Nephron (organoid): ENCODE measurements at regions not wholly inside any gene's neighbourhood (a gene's known extent, or its start where the extent isn't known, plus 50 kb on each side); places are given as distances from the start of the nearest gene placed in this dataset.

Experiments used
- H3K27ac Mint-ChIP-seq, 3 experiments: 2 replicates each; pipeline ENCODE4 v1.8.0; 2020; ENCODE audit warnings: mixed read lengths in 3 of 3, mild to moderate bottlenecking in 2 of 3, moderate library complexity in 1 of 3
- H3K27me3 Mint-ChIP-seq: 2 replicates; pipeline ENCODE4 v1.8.0; 2021; ENCODE audit warnings: low read depth, mild to moderate bottlenecking, moderate library complexity, mixed read lengths
- H3K36me3 Mint-ChIP-seq: 2 replicates; pipeline ENCODE4 v1.8.0; 2020; ENCODE audit warnings: low read depth, mixed read lengths
- H3K4me1 Mint-ChIP-seq: 2 replicates; pipeline ENCODE4 v1.8.0; 2020; ENCODE audit warnings: mixed read lengths
- H3K4me3 Mint-ChIP-seq, 3 experiments: 2 replicates each; pipeline ENCODE4 v1.8.0; 2020; ENCODE audit warnings: mild to moderate bottlenecking in 3 of 3, mixed read lengths in 3 of 3, moderate library complexity in 2 of 3
- H3K9me3 Mint-ChIP-seq: 2 replicates; pipeline ENCODE4 v1.8.0; 2020; ENCODE audit warnings: mixed read lengths
- TF ChIP-seq, protein P1 (sequence below), 3 experiments: fragments of 200-600 bp; sonication (generic); IDR thresholded peaks; one replicate each; pipeline ENCODE4 v1.5.0; 2021; ENCODE audit warnings: antibody characterized with exemption in 3 of 3; ENCODE audit not compliant: unreplicated experiment in 3 of 3

DNA sequence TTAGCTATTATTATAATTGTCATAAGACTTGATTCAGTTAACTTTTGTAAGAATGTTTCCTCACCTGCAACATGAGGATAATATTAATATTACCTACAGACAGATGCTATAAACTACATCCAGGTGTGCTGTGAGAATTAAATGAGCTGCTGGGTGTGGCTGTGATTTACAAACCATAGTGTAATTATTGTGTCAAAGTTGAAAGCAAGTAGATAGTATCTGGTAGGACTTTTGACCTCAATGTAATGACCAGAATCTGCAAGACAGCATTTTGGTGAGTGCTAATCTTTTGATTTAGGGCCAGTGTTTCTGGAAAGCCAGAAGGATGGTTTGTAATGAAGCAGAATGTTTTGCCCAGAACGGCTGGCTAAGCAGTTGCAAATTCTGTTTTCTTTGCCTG, 162.5 kb downstream of the TRMT11 start:
- TF ChIP-seq, protein P1, sequence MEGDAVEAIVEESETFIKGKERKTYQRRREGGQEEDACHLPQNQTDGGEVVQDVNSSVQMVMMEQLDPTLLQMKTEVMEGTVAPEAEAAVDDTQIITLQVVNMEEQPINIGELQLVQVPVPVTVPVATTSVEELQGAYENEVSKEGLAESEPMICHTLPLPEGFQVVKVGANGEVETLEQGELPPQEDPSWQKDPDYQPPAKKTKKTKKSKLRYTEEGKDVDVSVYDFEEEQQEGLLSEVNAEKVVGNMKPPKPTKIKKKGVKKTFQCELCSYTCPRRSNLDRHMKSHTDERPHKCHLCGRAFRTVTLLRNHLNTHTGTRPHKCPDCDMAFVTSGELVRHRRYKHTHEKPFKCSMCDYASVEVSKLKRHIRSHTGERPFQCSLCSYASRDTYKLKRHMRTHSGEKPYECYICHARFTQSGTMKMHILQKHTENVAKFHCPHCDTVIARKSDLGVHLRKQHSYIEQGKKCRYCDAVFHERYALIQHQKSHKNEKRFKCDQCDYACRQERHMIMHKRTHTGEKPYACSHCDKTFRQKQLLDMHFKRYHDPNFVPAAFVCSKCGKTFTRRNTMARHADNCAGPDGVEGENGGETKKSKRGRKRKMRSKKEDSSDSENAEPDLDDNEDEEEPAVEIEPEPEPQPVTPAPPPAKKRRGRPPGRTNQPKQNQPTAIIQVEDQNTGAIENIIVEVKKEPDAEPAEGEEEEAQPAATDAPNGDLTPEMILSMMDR (IDR thresholded peaks at IDR 0.05; ENCODE audit: unreplicated experiment in 3 of 3): no peak
- H3K4me1 Mint-ChIP-seq: peaks cover 19% of the 10 kb centered on the region
- H3K9me3 Mint-ChIP-seq: no peaks in the 10 kb centered on the region
- H3K36me3 Mint-ChIP-seq: no peaks in the 10 kb centered on the region
- H3K27ac Mint-ChIP-seq: no peak overlapping the region
- H3K4me3 Mint-ChIP-seq: no peak overlapping the region
- no peaks in the 10 kb centered on the region for H3K27me3 Mint-ChIP-seq

DNA sequence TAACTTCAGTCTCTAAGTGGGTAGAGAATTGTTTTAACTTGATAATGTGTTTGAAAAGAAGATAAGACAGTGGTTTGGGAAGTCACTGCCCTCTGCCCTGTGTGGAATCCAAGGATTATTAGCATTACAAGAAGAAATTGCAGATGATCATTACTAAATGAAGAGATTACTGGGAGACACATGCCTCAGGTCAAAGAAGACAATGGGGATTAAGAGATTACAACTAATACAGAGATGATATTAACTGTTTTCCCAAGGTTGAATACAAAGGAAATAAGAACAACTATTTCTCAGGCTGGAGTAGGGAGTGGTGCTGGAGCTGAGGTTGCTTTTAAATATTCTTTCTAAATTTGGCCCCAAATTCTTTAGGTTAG, 166.0 kb downstream of the TRMT11 start:
- TF ChIP-seq, protein P1 (IDR thresholded peaks at IDR 0.05; ENCODE audit: unreplicated experiment in 3 of 3): no peak
- no peaks in the 10 kb centered on the region for H3K36me3 Mint-ChIP-seq
- no peak overlapping the region for H3K27ac Mint-ChIP-seq
- H3K4me1 Mint-ChIP-seq: peaks cover 8% of the 10 kb centered on the region
- H3K4me3 Mint-ChIP-seq: no peak overlapping the region
- H3K27me3 Mint-ChIP-seq: no peaks in the 10 kb centered on the region
- H3K9me3 Mint-ChIP-seq: no peaks in the 10 kb centered on the region

DNA sequence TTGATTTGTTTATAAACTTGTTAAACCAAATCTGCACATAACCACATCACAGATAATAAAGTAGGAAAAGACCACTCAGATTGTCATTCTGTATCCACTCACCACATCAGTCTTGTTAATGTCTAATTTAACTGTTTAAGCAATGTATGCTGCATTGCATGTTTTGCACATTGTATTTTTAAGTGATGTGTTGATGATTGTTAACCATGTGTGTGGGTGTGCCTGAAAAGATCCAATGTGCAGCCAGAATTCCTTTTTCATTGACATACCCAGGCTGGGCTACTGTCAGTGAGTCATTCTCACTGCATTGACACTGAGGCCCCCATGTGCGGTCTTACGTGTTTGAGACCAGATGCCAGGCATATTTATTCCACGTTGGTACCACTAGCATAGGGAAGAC, 167.3 kb downstream of the TRMT11 start:
- no peaks in the 10 kb centered on the region for H3K27me3 Mint-ChIP-seq
- no peaks in the 10 kb centered on the region for H3K36me3 Mint-ChIP-seq
- TF ChIP-seq, protein P1 (IDR thresholded peaks at IDR 0.05; ENCODE audit: unreplicated experiment in 3 of 3): no peak
- no peak overlapping the region for H3K4me3 Mint-ChIP-seq
- H3K27ac Mint-ChIP-seq: no peak overlapping the region
- H3K4me1 Mint-ChIP-seq: peaks cover 4% of the 10 kb centered on the region
- H3K9me3 Mint-ChIP-seq: no peaks in the 10 kb centered on the region

GRCh38 chr6:126156973-126157372, 170.6 kb downstream of the TRMT11 start:
- H3K4me3 Mint-ChIP-seq: no peak overlapping the region
- H3K4me1 Mint-ChIP-seq: peaks cover 4% of the 10 kb centered on the region
- no peaks in the 10 kb centered on the region for H3K27me3 Mint-ChIP-seq
- H3K9me3 Mint-ChIP-seq: no peaks in the 10 kb centered on the region
- peak overlapping the region in 1 of 3 experiments; percentile 50 for H3K27ac Mint-ChIP-seq
- TF ChIP-seq, protein P1 (IDR thresholded peaks at IDR 0.05; ENCODE audit: unreplicated experiment in 3 of 3): no peak
- H3K36me3 Mint-ChIP-seq: peaks cover 9% of the 10 kb centered on the region

DNA sequence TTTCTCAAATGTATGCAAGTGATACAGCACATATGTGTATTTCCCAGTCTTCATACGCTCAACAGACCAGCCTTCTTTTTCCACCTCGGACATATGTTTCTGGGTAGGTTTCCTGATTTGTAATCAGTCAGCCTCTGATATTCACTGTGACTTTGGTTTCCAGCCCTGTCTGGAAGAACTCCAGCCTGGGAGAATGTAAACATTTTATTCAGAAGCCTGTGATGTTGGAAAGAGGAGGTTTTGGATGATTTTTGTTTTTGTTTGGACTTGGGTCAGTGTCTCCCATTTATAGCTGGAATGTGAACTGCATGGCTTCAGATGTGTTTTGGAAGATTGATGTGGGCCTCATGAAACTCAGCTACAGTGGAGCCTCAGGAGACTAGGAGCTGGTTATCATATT, 172.2 kb upstream of the CENPW start:
- peak overlapping the region in 1 of 3 experiments; percentile 16 for H3K4me3 Mint-ChIP-seq
- peaks cover 28% of the 10 kb centered on the region for H3K36me3 Mint-ChIP-seq
- H3K27ac Mint-ChIP-seq: peak overlapping the region; percentile 91 to 96 (median 95)
- peaks cover 29% of the 10 kb centered on the region for H3K4me1 Mint-ChIP-seq
- no peaks in the 10 kb centered on the region for H3K27me3 Mint-ChIP-seq
- peaks cover 34% of the 10 kb centered on the region for H3K9me3 Mint-ChIP-seq
- TF ChIP-seq, protein P1 (IDR thresholded peaks at IDR 0.05; ENCODE audit: unreplicated experiment in 3 of 3): no peak

GRCh38 chr6:126170433-126170832, 169.5 kb upstream of the CENPW start:
- H3K27ac Mint-ChIP-seq: peak overlapping the region in 2 of 3 experiments; percentile 78 to 95
- H3K4me1 Mint-ChIP-seq: peaks cover 46% of the 10 kb centered on the region
- no peak overlapping the region for H3K4me3 Mint-ChIP-seq
- H3K27me3 Mint-ChIP-seq: no peaks in the 10 kb centered on the region
- TF ChIP-seq, protein P1 (IDR thresholded peaks at IDR 0.05; ENCODE audit: unreplicated experiment in 3 of 3): no peak
- H3K9me3 Mint-ChIP-seq: peaks cover 14% of the 10 kb centered on the region
- peaks cover 9% of the 10 kb centered on the region for H3K36me3 Mint-ChIP-seq
